ENCODE measurements at regions not wholly inside any gene's neighbourhood (a gene's known extent, or its start where the extent isn't known, plus 50 kb on each side); places are given as distances from the start of the nearest gene placed in this dataset.

GRCh38 chr3:43867436-43868072 is 176.8 kb downstream of the ABHD5 start:
- no peak for DNase-seq
- no peaks in the 10 kb centered on the region for H3K4me1 ChIP-seq (ENCODE audit: low read depth)
- no peak overlapping the region for H3K4me3 ChIP-seq
- ATAC-seq: no peak
- no peaks in the 10 kb centered on the region for H3K36me3 ChIP-seq (ENCODE audit: low read depth)
- no peak for TF ChIP-seq CTCF (IDR thresholded peaks at IDR 0.05)
- H3K9me3 ChIP-seq: no peaks in the 10 kb centered on the region
- intact Hi-C loops (cut with DNase I, micrococcal nuclease): no loop called here

GRCh38 chr3:43869491-43869890 is 178.8 kb downstream of the ABHD5 start:
- no peaks in the 10 kb centered on the region for H3K36me3 ChIP-seq (ENCODE audit: low read depth)
- intact Hi-C loops (cut with DNase I, micrococcal nuclease): no loop called here

GRCh38 chr3:43870120-43870519 is 179.4 kb downstream of the ABHD5 start:
- DNase-seq (no peak), ATAC-seq (no peak)
- Histone ChIP-seq H3K4me3 (no peak overlapping the region), H3K4me1 (ENCODE audit: low read depth) (no peaks in the 10 kb centered on the region), H3K36me3 (ENCODE audit: low read depth) (no peaks in the 10 kb centered on the region), H3K9me3 (no peaks in the 10 kb centered on the region)
- TF ChIP-seq CTCF (IDR thresholded peaks at IDR 0.05): no peak
- intact Hi-C loops (cut with DNase I, micrococcal nuclease): no loop called here

More at GRCh38 chr3:43869491-43869890, 178.8 kb downstream of the ABHD5 start:
- TF ChIP-seq CTCF (IDR thresholded peaks at IDR 0.05): no peak
- DNase-seq (no peak), ATAC-seq (no peak)
- Histone ChIP-seq H3K4me1 (ENCODE audit: low read depth) (no peaks in the 10 kb centered on the region), H3K4me3 (no peak overlapping the region), H3K9me3 (no peaks in the 10 kb centered on the region)

GRCh38 chr3:43870844-43871626 is 180.3 kb downstream of the ABHD5 start:
- ATAC-seq: no peak
- Histone ChIP-seq H3K36me3 (ENCODE audit: low read depth) (no peaks in the 10 kb centered on the region), H3K4me1 (ENCODE audit: low read depth) (no peaks in the 10 kb centered on the region), H3K9me3 (no peaks in the 10 kb centered on the region), H3K4me3 (no peak overlapping the region)
- no peak for TF ChIP-seq CTCF (IDR thresholded peaks at IDR 0.05)
- intact Hi-C loops (cut with DNase I, micrococcal nuclease): no loop called here
- no peak for DNase-seq

GRCh38 chr3:43871627-43872245 is 181.0 kb downstream of the ABHD5 start:
- TF ChIP-seq CTCF (IDR thresholded peaks at IDR 0.05): no peak
- Histone ChIP-seq H3K4me3 (no peak overlapping the region), H3K9me3 (no peaks in the 10 kb centered on the region), H3K4me1 (ENCODE audit: low read depth) (no peaks in the 10 kb centered on the region), H3K36me3 (ENCODE audit: low read depth) (no peaks in the 10 kb centered on the region)
- intact Hi-C loops (cut with DNase I, micrococcal nuclease): no loop called here
- no peak for ATAC-seq
- DNase-seq: no peak
